ENCODE measurements at regions not wholly inside any gene's neighbourhood (a gene's known extent, or its start where the extent isn't known, plus 50 kb on each side); places are given as distances from the start of the nearest gene placed in this dataset.

DNA sequence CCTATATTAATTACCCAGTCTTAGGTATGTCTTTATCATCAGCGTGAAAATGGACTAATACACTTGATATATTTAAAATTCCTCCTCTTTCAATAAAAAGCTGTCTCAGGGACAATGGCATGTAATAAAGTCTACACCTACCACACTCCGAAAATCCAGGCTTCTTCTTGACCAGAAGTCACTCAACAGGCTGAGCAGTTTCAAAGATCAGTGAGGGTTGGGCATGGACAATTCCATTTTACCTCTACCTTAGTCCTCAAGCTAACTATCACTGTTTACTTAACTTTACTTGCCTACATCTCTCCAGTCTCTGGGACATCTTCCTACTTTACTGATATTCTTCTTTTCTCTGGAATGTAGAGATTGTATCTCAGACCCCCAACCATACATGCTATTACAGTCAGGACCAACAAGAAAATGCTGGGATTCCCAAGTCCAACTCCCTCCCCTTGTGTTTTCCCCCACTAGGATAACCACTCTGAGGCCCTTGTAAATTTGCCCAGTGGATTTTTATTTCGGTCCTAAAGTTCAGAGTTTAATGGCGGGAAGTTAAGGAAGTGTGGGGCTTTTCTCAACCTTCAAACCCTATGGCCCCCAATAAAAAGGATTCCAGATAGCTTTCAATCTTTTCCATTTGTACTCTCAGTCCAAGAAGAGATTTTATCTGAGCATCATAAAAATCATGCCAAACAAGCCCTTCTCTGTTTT is 137.1 kb upstream of the TSC22D2 start:
- TF ChIP-seq, protein P1, sequence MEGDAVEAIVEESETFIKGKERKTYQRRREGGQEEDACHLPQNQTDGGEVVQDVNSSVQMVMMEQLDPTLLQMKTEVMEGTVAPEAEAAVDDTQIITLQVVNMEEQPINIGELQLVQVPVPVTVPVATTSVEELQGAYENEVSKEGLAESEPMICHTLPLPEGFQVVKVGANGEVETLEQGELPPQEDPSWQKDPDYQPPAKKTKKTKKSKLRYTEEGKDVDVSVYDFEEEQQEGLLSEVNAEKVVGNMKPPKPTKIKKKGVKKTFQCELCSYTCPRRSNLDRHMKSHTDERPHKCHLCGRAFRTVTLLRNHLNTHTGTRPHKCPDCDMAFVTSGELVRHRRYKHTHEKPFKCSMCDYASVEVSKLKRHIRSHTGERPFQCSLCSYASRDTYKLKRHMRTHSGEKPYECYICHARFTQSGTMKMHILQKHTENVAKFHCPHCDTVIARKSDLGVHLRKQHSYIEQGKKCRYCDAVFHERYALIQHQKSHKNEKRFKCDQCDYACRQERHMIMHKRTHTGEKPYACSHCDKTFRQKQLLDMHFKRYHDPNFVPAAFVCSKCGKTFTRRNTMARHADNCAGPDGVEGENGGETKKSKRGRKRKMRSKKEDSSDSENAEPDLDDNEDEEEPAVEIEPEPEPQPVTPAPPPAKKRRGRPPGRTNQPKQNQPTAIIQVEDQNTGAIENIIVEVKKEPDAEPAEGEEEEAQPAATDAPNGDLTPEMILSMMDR (IDR thresholded peaks at IDR 0.05): no peak

DNA sequence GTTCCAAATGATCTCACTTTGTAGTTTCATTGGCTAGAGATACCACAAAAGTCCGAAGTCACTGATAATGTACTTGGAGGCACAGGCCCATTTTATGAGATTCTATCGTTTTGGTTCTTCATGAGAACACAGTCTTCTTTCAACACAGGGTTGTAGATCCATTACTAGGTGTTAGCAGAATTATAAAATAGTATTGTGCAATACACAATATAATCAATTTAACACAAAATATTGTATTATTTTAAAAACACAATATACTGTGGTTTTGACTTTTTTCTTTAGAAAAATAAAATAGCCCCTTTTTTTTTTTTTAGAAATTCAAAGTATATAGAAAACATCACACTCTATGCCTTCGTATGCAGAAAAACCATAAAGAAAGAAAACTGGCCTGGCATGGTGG is 138.6 kb upstream of the TSC22D2 start:
- TF ChIP-seq, protein P1 (IDR thresholded peaks at IDR 0.05): no peak

DNA sequence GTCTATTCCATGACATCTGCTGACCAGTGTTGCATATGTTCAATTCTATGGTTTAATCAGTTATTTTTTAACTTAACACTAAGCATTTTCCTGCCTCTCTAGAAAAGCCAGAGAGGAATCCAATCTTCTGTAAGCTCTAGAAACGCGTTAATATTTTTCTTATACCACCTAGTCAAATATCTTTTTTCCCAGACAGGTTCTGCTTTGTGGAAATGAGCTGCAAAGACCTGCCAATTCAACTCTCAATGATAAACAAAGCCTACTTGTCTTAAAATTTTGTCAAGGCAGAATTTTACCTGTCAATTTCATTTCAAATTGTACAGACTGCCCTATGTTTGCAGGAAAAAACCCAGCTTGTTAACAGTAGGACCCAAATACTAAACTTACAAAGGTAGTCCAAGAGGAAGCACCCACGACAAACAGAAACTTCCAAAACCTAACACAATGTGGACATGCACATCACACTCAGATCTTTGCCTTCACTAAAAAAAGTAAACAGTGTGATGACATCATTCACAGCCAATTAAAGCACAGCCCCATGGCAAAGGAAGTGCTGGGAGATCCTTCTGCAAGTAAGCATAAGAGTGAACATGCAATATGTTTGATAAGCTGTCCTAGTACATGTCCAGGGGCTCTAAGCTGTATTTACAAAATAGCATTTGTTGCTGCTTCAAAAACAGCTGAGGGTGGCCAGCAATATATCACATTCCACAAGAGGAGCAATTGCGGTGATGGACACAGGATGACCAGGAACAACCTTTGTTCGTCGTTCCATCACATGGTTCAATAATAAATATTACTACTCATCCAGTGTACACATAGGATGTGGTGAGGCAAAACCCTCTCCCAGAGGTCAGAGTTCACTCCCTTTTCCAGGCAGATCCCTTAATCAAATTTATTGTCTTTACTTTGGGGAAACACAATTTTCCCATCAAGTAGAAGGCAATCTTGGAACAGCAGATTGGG is 139.4 kb upstream of the TSC22D2 start:
- TF ChIP-seq, protein P1 (IDR thresholded peaks at IDR 0.05): no peak

DNA sequence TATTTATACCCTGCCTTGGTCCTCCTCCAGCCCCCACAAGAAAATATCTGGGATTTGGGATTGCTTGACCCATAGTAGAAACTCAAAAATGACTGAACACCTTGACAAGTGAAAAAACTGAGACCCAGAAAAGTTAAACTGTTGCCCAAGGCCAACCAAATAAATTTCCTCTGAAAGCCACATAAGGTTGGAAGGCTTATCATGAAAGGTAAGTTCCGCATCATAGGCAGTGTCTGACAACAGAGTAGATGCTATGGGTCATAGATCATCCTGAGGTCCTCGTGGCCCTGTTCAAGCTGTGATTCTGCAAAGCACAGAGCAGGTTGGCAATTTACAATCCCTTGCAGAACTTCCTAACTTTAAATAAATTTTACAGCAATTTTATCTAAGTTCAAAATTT is 140.8 kb upstream of the TSC22D2 start:
- TF ChIP-seq, protein P1 (IDR thresholded peaks at IDR 0.05): no peak

DNA sequence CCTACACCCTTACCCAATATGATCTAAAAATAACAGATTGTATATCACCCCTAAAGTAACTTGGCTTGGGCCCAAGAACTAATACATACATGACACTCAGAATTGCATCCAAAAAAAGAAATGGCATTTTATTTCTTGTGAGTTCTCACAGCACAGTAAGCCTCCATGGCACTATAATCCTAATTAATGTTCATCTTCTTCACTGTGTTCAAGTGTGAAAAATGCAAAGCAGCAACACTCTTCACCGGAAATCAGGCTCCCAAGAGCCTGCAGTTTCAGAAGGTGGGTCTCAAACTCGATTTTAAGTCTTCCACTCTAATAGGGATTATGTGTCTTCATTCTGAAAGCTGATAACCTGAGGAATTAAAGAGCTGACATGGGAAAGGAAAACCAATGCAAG is 142.8 kb upstream of the TSC22D2 start:
- TF ChIP-seq, protein P1 (IDR thresholded peaks at IDR 0.05): no peak

DNA sequence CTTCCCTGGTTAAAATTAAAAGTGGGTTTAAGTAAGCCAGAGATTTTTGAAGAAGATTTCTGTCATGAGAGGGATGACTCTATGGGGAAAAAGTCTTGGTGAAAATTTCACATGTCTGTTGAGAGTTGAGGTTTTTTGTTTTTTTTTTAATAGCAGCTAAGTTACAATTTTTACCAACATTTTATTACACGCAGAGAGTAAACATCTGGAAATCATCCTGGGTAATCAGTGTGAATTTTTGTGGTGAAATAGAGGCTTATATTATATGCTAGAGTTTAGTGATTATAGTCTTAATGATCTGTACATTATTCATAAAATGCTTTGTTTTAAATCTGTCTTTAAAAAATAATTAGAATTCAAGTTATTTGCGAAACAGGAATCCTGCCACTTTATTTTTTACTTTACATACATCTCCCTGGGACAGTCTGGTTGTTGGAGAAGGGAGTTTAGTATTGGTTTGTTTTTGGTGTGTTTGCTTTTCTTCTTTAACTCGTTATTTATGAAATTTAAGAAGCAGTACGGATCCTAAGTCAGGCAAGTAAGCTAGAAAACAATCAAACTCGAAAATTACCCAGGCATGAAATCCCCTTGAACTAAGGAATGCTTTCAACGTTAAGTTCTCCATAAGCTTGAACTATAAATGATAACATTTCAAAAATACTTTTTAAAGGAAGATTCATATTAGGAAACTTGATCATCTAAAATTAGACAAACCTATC is 143.4 kb upstream of the TSC22D2 start:
- TF ChIP-seq, protein P1 (IDR thresholded peaks at IDR 0.05): no peak

DNA sequence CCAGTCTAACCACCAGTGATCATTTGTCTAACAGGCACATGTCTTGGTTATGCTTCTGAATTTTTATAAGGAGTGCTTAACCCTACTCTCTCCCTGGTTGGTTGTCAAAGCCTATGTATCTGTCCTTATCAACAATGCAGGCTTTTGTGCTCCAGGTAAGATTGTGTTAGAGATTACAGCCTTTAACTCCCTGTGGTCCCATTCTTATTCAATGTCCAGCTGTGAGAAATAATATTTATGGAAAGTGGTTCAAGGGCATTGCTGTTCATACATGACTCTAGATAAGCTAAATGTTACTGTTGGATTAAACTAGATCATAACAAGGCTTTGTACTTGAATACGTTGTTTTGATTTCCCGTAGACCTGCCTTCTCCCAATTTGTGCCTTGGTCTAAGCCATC is 146.1 kb upstream of the TSC22D2 start:
- TF ChIP-seq, protein P1 (IDR thresholded peaks at IDR 0.05): no peak

All from LNCAP (cell line).